OCI-LY3 (cell line): ENCODE measurements at regions not wholly inside any gene's neighbourhood (a gene's known extent, or its start where the extent isn't known, plus 50 kb on each side); places are given as distances from the start of the nearest gene placed in this dataset.

Source experiments
- EZH2phosphoT487 ChIP-seq: fragments of 200-600 bp; shearing (Covaris generic); IDR thresholded peaks from 2 replicates; pipeline ENCODE4 v1.6.1; 2018; ENCODE audit warnings: antibody characterized with exemption, mixed run types, low read depth
- TF ChIP-seq, protein P1 (sequence below): fragments of 200-600, 300-600 bp; sonication (generic); IDR thresholded peaks from 2 replicates; pipeline ENCODE4 v1.5.1; 2014; ENCODE audit warnings: antibody characterized with exemption, low read length, low read depth

DNA sequence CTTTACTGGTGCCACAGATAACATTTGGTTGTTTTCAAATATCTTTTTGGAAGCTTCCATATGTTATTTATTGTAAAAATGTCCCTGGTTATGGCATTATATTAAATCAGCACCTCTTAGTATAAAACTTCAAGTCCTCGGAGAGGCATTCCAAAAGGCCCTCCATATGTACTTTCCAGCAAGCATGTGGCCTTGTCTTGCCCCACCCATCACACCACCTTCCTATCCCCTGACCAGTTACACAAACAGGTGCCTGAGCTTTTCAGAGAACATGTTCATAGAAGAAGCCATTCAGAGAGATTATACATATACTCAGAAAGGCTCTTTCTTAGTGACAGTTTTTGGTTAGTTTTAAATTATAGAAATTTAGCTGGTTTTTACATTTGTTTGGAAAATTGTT is 92.4 kb upstream of the PRKG1 start:
- TF ChIP-seq, protein P1, sequence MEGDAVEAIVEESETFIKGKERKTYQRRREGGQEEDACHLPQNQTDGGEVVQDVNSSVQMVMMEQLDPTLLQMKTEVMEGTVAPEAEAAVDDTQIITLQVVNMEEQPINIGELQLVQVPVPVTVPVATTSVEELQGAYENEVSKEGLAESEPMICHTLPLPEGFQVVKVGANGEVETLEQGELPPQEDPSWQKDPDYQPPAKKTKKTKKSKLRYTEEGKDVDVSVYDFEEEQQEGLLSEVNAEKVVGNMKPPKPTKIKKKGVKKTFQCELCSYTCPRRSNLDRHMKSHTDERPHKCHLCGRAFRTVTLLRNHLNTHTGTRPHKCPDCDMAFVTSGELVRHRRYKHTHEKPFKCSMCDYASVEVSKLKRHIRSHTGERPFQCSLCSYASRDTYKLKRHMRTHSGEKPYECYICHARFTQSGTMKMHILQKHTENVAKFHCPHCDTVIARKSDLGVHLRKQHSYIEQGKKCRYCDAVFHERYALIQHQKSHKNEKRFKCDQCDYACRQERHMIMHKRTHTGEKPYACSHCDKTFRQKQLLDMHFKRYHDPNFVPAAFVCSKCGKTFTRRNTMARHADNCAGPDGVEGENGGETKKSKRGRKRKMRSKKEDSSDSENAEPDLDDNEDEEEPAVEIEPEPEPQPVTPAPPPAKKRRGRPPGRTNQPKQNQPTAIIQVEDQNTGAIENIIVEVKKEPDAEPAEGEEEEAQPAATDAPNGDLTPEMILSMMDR: no peak
- TF ChIP-seq EZH2phosphoT487: no peak
